ENCODE measurements at regions not wholly inside any gene's neighbourhood (a gene's known extent, or its start where the extent isn't known, plus 50 kb on each side); places are given as distances from the start of the nearest gene placed in this dataset.

- TF ChIP-seq CTCF (IDR thresholded peaks at IDR 0.05; ENCODE audit: poor library complexity, severe bottlenecking) (no peak), MXI1 (conservative IDR thresholded peaks at IDR 0.05; ENCODE audit: poor library complexity, severe bottlenecking) (no peak), SMC3 (conservative IDR thresholded peaks at IDR 0.05; ENCODE audit: poor library complexity) (no peak), POLR2AphosphoS5 (IDR thresholded peaks at IDR 0.05) (no peak), RAD21 (conservative IDR thresholded peaks at IDR 0.05) (no peak), REST (IDR thresholded peaks at IDR 0.05; ENCODE audit: borderline replicate concordance) (no peak)
Observed at GRCh38 chr12:111164833-111165525, 203.9 kb downstream of the PHETA1 start.
